GDM1 (cell line): ENCODE measurements at regions not wholly inside any gene's neighbourhood (a gene's known extent, or its start where the extent isn't known, plus 50 kb on each side); places are given as distances from the start of the nearest gene placed in this dataset.
"Not testable (repeated sequence)": the region's sequence is repeated elsewhere in the genome, so short reads cannot be mapped to it uniquely, and the experiment has no call there.

Experiments
- DNase-seq: peaks from one replicate; lab custom pipeline; 2025; lab: John Stamatoyannopoulos, UW

- not testable (repeated sequence) for DNase-seq
These were observed 175.3 kb downstream of the LAT start for GRCh38 chr16:29160171-29160570.

- DNase-seq: not testable (repeated sequence)
These were observed 174.8 kb downstream of the LAT start for GRCh38 chr16:29159603-29160002.

GRCh38 chr16:29158785-29159184 lies 173.9 kb downstream of the LAT start:
- no peak for DNase-seq

- not testable (repeated sequence) for DNase-seq
These were observed 173.4 kb downstream of the LAT start for GRCh38 chr16:29158031-29158784.

- peak; percentile 29 for DNase-seq
These were observed 172.4 kb downstream of the LAT start for GRCh38 chr16:29157051-29157923.

GRCh38 chr16:29156511-29156910 lies 171.7 kb downstream of the LAT start:
- DNase-seq: no peak

- not testable (repeated sequence) for DNase-seq
These were observed 171.0 kb downstream of the LAT start for GRCh38 chr16:29155866-29156200.

- DNase-seq: not testable (repeated sequence)
These were observed 170.4 kb downstream of the LAT start for GRCh38 chr16:29155131-29155865.

GRCh38 chr16:29154676-29155121 lies 169.8 kb downstream of the LAT start:
- DNase-seq: no peak

GRCh38 chr16:29154088-29154487 lies 169.2 kb downstream of the LAT start:
- DNase-seq: no peak

- DNase-seq: not testable (repeated sequence)
These were observed 168.5 kb downstream of the LAT start for GRCh38 chr16:29153307-29153706.

- DNase-seq: peak; percentile 13
These were observed 167.7 kb downstream of the LAT start for GRCh38 chr16:29152544-29153031.

- no peak for DNase-seq
These were observed 166.5 kb downstream of the LAT start for GRCh38 chr16:29151317-29151716.

- DNase-seq: not testable (repeated sequence)
These were observed 165.1 kb downstream of the LAT start for GRCh38 chr16:29149912-29150311.

- DNase-seq: no peak
These were observed 164.0 kb downstream of the LAT start for GRCh38 chr16:29148867-29149272.

- DNase-seq: no peak
These were observed 163.4 kb downstream of the LAT start for GRCh38 chr16:29148131-29148691.

GRCh38 chr16:29147710-29148109 lies 162.9 kb downstream of the LAT start:
- not testable (repeated sequence) for DNase-seq

- not testable (repeated sequence) for DNase-seq
These were observed 162.2 kb downstream of the LAT start for GRCh38 chr16:29146808-29147643.

GRCh38 chr16:29146266-29146665 lies 161.4 kb downstream of the LAT start:
- DNase-seq: no peak

GRCh38 chr16:29145486-29146225 lies 160.8 kb downstream of the LAT start:
- DNase-seq: not testable (repeated sequence)
